ENCODE measurements at regions not wholly inside any gene's neighbourhood (a gene's known extent, or its start where the extent isn't known, plus 50 kb on each side); places are given as distances from the start of the nearest gene placed in this dataset.

DNA sequence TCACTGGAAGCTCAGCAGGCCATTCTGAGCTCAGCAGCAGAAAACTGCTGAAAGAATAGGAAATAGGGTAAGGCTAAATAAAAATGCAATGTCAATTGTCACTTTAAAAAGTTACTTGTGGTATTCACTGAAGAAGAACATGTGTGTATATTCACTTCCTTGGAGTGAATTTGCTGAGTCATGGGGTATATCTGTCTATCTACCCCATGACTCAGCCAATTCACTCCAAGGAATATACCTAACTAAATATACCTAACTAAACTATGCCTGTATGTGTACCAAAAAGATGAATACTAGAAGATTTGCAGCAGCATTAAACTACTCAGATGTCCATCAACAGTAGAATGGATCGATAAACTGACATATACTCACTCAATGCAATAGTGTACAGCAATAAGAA is 69.5 kb upstream of the KCNAB1 start:
- Histone ChIP-seq H2AFZ (ENCODE audit: low read length) (no peak overlapping the region), H3K36me3 (ENCODE audit: insufficient read depth, low read length) (no peaks in the 10 kb centered on the region), H3K9me3 (ENCODE audit: low read length) (no peaks in the 10 kb centered on the region), H3K27ac (ENCODE audit: low read depth, low read length, poor library complexity, severe bottlenecking) (no peak overlapping the region), H3K4me1 (ENCODE audit: insufficient read depth, low read length, poor library complexity, severe bottlenecking) (no peaks in the 10 kb centered on the region), H4K20me1 (ENCODE audit: insufficient read depth, low read length) (no peaks in the 10 kb centered on the region), H3K79me2 (ENCODE audit: insufficient read depth, low read depth, low read length) (no peaks in the 10 kb centered on the region), H3K9me2 (ENCODE audit: insufficient read depth, low read length) (no peaks in the 10 kb centered on the region), H3K4me2 (ENCODE audit: low read length) (no peak overlapping the region), H3K4me3 (ENCODE audit: low read depth, low read length, poor library complexity, severe bottlenecking) (no peak overlapping the region)
- POLR2A ChIA-PET: interaction anchor here (0.9 kb wide), 1 partner anchor 19 kb away, joined by 6 read pairs; no protein-coding TSS in a partner anchor
- BruUV-seq (replicated peaks): no TSS peak
- no peak for TF ChIP-seq EZH2phosphoT487 (IDR thresholded peaks at IDR 0.05; ENCODE audit: borderline replicate concordance, low read depth, low read length)
- TF ChIP-seq, protein P1, sequence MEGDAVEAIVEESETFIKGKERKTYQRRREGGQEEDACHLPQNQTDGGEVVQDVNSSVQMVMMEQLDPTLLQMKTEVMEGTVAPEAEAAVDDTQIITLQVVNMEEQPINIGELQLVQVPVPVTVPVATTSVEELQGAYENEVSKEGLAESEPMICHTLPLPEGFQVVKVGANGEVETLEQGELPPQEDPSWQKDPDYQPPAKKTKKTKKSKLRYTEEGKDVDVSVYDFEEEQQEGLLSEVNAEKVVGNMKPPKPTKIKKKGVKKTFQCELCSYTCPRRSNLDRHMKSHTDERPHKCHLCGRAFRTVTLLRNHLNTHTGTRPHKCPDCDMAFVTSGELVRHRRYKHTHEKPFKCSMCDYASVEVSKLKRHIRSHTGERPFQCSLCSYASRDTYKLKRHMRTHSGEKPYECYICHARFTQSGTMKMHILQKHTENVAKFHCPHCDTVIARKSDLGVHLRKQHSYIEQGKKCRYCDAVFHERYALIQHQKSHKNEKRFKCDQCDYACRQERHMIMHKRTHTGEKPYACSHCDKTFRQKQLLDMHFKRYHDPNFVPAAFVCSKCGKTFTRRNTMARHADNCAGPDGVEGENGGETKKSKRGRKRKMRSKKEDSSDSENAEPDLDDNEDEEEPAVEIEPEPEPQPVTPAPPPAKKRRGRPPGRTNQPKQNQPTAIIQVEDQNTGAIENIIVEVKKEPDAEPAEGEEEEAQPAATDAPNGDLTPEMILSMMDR (conservative IDR thresholded peaks at IDR 0.05; ENCODE audit: low read length): no peak
- intact Hi-C loops (cut with micrococcal nuclease; ENCODE audit: unreplicated experiment): no loop called here
- DNase-seq (ENCODE audit: low spot score): no peak
- CTCF ChIA-PET (ENCODE audit: unreplicated experiment): no interaction called here

GRCh38 chr3:156051651-156052050 is 68.7 kb upstream of the KCNAB1 start:
- H3K36me3 ChIP-seq (ENCODE audit: insufficient read depth, low read length): no peaks in the 10 kb centered on the region
- no peak overlapping the region for H3K27ac ChIP-seq (ENCODE audit: low read depth, low read length, poor library complexity, severe bottlenecking)
- POLR2A ChIA-PET: interaction anchor here (0.9 kb wide), 1 partner anchor 19 kb away, joined by 6 read pairs; no protein-coding TSS in a partner anchor
- H3K9me3 ChIP-seq (ENCODE audit: low read length): no peaks in the 10 kb centered on the region
- no peak for DNase-seq (ENCODE audit: low spot score)
- CTCF ChIA-PET (ENCODE audit: unreplicated experiment): no interaction called here
- intact Hi-C loops (cut with micrococcal nuclease; ENCODE audit: unreplicated experiment): no loop called here
- no peak overlapping the region for H3K4me3 ChIP-seq (ENCODE audit: low read depth, low read length, poor library complexity, severe bottlenecking)
- no TSS peak for BruUV-seq (replicated peaks)
- no peaks in the 10 kb centered on the region for H3K4me1 ChIP-seq (ENCODE audit: insufficient read depth, low read length, poor library complexity, severe bottlenecking)
- no peak overlapping the region for H3K4me2 ChIP-seq (ENCODE audit: low read length)
- TF ChIP-seq EZH2phosphoT487 (IDR thresholded peaks at IDR 0.05; ENCODE audit: borderline replicate concordance, low read depth, low read length): no peak
- TF ChIP-seq, protein P1 (conservative IDR thresholded peaks at IDR 0.05; ENCODE audit: low read length): no peak
- H2AFZ ChIP-seq (ENCODE audit: low read length): no peak overlapping the region
- H3K9me2 ChIP-seq (ENCODE audit: insufficient read depth, low read length): no peaks in the 10 kb centered on the region
- no peaks in the 10 kb centered on the region for H4K20me1 ChIP-seq (ENCODE audit: insufficient read depth, low read length)
- no peaks in the 10 kb centered on the region for H3K79me2 ChIP-seq (ENCODE audit: insufficient read depth, low read depth, low read length)

- H3K4me2 ChIP-seq (ENCODE audit: low read length): no peak overlapping the region
- H3K36me3 ChIP-seq (ENCODE audit: insufficient read depth, low read length): no peaks in the 10 kb centered on the region
- no peak for TF ChIP-seq EZH2phosphoT487 (IDR thresholded peaks at IDR 0.05; ENCODE audit: borderline replicate concordance, low read depth, low read length)
- TF ChIP-seq, protein P1 (conservative IDR thresholded peaks at IDR 0.05; ENCODE audit: low read length): no peak
- no peaks in the 10 kb centered on the region for H3K9me3 ChIP-seq (ENCODE audit: low read length)
- H3K4me1 ChIP-seq (ENCODE audit: insufficient read depth, low read length, poor library complexity, severe bottlenecking): no peaks in the 10 kb centered on the region
- no peaks in the 10 kb centered on the region for H3K9me2 ChIP-seq (ENCODE audit: insufficient read depth, low read length)
- no peak overlapping the region for H3K4me3 ChIP-seq (ENCODE audit: low read depth, low read length, poor library complexity, severe bottlenecking)
- no peak overlapping the region for H3K27ac ChIP-seq (ENCODE audit: low read depth, low read length, poor library complexity, severe bottlenecking)
- H2AFZ ChIP-seq (ENCODE audit: low read length): no peak overlapping the region
- no peak for DNase-seq (ENCODE audit: low spot score)
- intact Hi-C loops (cut with micrococcal nuclease; ENCODE audit: unreplicated experiment): no loop called here
- POLR2A ChIA-PET: no interaction called here
- CTCF ChIA-PET (ENCODE audit: unreplicated experiment): no interaction called here
- no TSS peak for BruUV-seq (replicated peaks)
- no peaks in the 10 kb centered on the region for H4K20me1 ChIP-seq (ENCODE audit: insufficient read depth, low read length)
- H3K79me2 ChIP-seq (ENCODE audit: insufficient read depth, low read depth, low read length): no peaks in the 10 kb centered on the region
Measured at GRCh38 chr3:156052115-156052514, 68.3 kb upstream of the KCNAB1 start.

Measured in OCI-LY7 (cell line).